ENCODE measurements at regions not wholly inside any gene's neighbourhood (a gene's known extent, or its start where the extent isn't known, plus 50 kb on each side); places are given as distances from the start of the nearest gene placed in this dataset.

GRCh38 chr4:143273160-143273917 is 63.3 kb upstream of the GAB1 start:
- DNase-seq = no peak

DNA sequence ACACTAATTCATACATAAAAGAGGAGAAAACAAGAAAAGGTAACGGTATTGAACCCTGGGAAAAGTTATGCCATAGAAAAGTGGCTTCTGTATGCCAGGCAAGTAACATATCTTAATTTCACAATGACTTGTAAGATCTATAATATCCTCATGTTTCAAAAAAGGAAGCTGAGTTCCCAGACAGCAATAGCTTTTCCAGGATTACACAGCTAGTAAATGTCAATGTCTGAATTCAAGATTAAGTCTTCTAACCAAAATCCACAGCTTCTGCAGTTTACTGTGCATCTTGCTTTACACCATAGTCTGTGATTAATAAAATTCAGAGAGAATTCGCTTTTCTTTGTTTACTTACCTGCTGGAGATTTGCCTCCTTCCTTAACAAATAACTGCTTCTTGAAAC is 55.8 kb upstream of the GAB1 start:
- DNase-seq = no peak

- peak; percentile 43 for DNase-seq
These were observed 55.0 kb upstream of the GAB1 start for GRCh38 chr4:143281507-143282190.

GRCh38 chr4:143282211-143282707 is 54.4 kb upstream of the GAB1 start:
- DNase-seq = peak; percentile 84

DNA sequence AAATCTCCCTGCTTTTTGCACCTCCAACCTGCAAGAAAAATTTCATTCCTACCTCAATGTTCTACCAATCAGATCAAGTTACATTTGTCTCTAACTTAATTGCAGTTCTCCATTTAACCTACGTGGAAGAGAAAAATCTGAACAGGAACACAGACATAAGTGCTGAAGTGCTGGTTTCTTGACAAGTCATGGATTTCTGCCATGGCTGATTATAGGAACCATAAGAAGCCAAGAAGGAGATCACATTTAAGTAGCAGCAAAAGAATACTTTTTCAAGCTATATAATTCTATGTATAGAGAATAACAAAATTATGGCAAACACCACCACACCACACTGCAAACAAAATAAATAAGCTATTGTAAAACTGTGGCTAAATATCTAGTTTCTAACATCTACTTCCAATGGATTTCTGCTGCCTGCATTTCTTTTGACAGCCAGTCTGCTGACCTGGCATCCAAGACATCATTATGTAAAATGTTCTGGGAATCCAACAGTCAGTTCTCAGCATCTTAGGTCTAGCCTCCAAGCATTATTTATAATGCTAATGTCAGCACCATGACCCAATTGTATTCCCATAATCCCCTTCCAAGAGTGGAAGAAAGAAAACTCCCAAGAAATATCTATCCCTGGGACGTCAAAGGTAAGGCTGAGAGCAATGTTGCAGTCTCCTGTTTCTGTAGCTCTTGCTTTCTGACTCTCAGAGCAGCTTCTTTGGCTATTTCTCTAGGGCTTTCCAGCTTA is 50.8 kb upstream of the GAB1 start:
- DNase-seq = peak; percentile 58

DNA sequence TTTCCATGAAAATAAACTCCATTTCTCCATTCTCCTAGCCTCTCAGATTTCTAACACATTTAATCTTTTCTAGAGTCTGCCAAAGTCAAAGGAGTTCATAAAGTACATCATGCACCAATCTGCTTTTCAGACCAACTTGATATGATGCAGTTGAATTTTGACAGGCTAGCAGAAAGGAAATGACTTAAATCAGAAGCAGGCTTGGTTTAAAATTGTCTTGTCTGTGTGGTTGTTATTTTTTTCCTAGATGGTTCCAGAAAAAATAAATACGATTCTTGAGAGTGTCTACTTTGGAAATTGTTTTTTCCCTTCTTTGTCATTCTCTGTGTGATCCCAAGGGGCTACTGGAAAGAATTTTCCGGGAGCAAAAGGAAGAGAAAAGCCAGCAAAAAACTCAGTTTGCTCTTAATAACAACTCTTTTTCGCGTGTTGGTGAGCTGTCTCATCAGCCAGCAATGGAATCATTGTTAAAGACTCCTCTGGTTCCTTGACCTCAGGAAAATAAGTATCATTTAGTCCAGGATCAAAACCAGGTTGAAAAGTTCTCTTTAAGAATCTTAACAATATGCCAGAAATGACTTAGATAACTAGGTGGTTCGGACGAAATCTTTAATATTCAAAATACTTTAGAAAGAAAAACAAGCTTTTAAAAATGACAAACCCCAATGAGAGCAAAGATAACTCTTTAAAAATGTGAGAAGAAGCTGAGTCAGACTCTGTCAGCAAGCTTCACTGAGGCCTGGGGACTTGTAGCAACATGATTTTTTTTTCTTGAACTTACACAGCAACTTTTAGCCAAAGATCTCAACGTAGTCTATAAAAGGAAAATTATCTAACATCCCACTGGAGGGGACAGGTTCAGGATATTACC is 49.7 kb upstream of the GAB1 start:
- DNase-seq = peak; percentile 43
